Esophagus squamous epithelium (tissue), 5 donors: ENCODE measurements at regions not wholly inside any gene's neighbourhood (a gene's known extent, or its start where the extent isn't known, plus 50 kb on each side); places are given as distances from the start of the nearest gene placed in this dataset.

Experiments
- DNase-seq: peaks from one replicate; lab custom pipeline; 2025; lab: John Stamatoyannopoulos, UW
- H3K27ac ChIP-seq, 4 donors: fragments of 200-600 bp; sonication (generic); one replicate each; pipeline ENCODE4 v1.5.1; 2016 to 2019; ENCODE audit warnings: mild to moderate bottlenecking in 1 of 4
- H3K27me3 ChIP-seq, 4 donors: fragments of 200-600 bp; sonication (generic); 1 replicate in 3 of 4; 2 replicates in 1 of 4; pipeline versions ENCODE4 v1.5.1 to v1.6.0; 2017 to 2021; ENCODE audit warnings: antibody characterized with exemption in 1 of 4
- H3K36me3 ChIP-seq, 3 donors: fragments of 200-600 bp; sonication (generic); one replicate each; pipeline ENCODE4 v1.5.1; 2016 to 2019
- H3K4me1 ChIP-seq, 3 donors: fragments of 200-600 bp; sonication (generic); one replicate each; pipeline ENCODE4 v1.5.1; 2017 to 2019
- H3K4me3 ChIP-seq, 4 donors: fragments of 200-600 bp; sonication (generic); 1 replicate in 3 of 4; 2 replicates in 1 of 4; pipeline ENCODE4 v1.5.1; 2016 to 2019; ENCODE audit warnings: mild to moderate bottlenecking in 2 of 4, moderate library complexity in 1 of 4
- H3K9me3 ChIP-seq, 3 donors: fragments of 200-600 bp; sonication (generic); one replicate each; pipeline ENCODE4 v1.5.1; 2016 to 2019
- POLR2A ChIP-seq, 4 donors: fragments of 450-650 bp; IDR thresholded peaks; one replicate each; pipeline ENCODE4 v1.6.1; 2017; ENCODE audit warnings: antibody characterized with exemption in 4 of 4, mild to moderate bottlenecking in 4 of 4, moderate library complexity in 3 of 4
- WGBS, 2 donors: methylation state at CpG; one replicate each; pipeline ENCODE4 v1.1.5; 2018; 5-methylcytosine and 5-hydroxymethylcytosine counted together
- intact Hi-C: fragments of 100-400 bp; cut with DNase I; formaldehyde crosslinking; loops from one replicate; pipeline ENCODE4 v1.15.0; 2022
- TF ChIP-seq, protein P1 (sequence below), 6 experiments: fragments of 450-650 bp in 4 of 6; fragments of 200-600 bp in 2 of 6; sonication (generic) in 2 of 6; IDR thresholded peaks; one replicate each; pipeline ENCODE4 v1.5.1; 2016 to 2019; ENCODE audit warnings: antibody characterized with exemption in 6 of 6, mild to moderate bottlenecking in 4 of 6, moderate library complexity in 4 of 6
- donor health status: DM: yes; HTN: yes; CAD: no.

DNA sequence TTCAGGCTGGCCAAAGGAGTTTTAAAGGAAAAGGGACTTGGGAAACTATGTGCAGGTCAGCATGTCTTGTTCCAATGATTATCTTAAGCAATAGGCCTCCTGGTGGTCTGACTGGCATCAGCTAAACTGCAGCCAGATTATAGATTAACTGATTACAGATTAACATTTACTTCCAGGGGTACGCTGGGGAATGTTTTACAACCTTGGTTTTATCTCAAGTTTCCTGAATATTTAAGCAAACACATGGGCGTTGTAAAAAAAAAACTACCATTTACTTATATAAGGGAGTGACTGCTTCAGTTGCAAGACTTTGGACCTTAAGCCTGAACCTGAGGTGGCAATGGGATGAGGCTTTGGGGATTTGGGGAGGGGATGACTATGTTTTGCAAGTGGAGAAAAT is 600.6 kb upstream of the B3GALT2 start:
- Histone ChIP-seq H3K4me1 (no peaks in the 10 kb centered on the region), H3K36me3 (no peaks in the 10 kb centered on the region), H3K27me3 (no peaks in the 10 kb centered on the region), H3K27ac (no peak overlapping the region), H3K9me3 (no peaks in the 10 kb centered on the region), H3K4me3 (no peak overlapping the region)
- intact Hi-C loops, result no loop called here
- TF ChIP-seq, protein P1, sequence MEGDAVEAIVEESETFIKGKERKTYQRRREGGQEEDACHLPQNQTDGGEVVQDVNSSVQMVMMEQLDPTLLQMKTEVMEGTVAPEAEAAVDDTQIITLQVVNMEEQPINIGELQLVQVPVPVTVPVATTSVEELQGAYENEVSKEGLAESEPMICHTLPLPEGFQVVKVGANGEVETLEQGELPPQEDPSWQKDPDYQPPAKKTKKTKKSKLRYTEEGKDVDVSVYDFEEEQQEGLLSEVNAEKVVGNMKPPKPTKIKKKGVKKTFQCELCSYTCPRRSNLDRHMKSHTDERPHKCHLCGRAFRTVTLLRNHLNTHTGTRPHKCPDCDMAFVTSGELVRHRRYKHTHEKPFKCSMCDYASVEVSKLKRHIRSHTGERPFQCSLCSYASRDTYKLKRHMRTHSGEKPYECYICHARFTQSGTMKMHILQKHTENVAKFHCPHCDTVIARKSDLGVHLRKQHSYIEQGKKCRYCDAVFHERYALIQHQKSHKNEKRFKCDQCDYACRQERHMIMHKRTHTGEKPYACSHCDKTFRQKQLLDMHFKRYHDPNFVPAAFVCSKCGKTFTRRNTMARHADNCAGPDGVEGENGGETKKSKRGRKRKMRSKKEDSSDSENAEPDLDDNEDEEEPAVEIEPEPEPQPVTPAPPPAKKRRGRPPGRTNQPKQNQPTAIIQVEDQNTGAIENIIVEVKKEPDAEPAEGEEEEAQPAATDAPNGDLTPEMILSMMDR (IDR thresholded peaks at IDR 0.05), result no peak
- TF ChIP-seq POLR2A (IDR thresholded peaks at IDR 0.05), result no peak
- WGBS, 2 donors, result 42 to 60% methylated on average over 2 of the region's 2 CpGs
- DNase-seq, result no peak

DNA sequence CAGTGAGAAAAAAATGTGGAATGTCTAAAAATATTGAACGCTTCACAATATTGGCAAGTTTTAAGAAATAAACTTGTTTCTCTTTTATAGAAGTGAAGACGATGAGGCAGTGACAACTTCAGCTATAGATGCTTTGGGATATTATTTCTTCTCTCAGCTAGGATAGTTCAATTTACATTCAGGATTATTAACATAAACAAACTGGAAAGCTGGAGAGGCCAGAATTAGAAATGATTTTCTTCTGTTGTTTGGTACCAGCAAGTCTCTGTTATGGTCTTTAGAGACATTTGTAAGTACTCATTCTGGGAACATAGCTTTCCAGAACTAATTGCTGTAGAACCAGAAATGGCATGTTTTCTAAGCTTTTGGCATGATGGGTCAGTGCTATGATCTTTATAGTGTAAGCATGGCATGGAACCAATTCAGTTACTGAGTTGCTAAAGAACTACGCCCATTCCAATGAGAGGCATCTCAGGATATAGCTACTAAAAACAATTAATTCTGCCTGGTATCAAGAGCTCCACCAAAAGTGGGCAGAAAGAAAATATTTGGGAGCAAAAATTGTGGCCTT is 599.5 kb upstream of the B3GALT2 start:
- H3K4me1 ChIP-seq, result no peaks in the 10 kb centered on the region
- DNase-seq, result no peak
- no peaks in the 10 kb centered on the region for H3K27me3 ChIP-seq
- intact Hi-C loops, result no loop called here
- H3K27ac ChIP-seq, result peak overlapping the region in 1 of 4 donors; percentile 15
- TF ChIP-seq POLR2A (IDR thresholded peaks at IDR 0.05), result no peak
- TF ChIP-seq, protein P1 (IDR thresholded peaks at IDR 0.05), result no peak
- no peaks in the 10 kb centered on the region for H3K9me3 ChIP-seq
- no peak overlapping the region for H3K4me3 ChIP-seq
- no peaks in the 10 kb centered on the region for H3K36me3 ChIP-seq
- WGBS, 2 donors, result 59 to 79% methylated on average over 3 of the region's 3 CpGs

DNA sequence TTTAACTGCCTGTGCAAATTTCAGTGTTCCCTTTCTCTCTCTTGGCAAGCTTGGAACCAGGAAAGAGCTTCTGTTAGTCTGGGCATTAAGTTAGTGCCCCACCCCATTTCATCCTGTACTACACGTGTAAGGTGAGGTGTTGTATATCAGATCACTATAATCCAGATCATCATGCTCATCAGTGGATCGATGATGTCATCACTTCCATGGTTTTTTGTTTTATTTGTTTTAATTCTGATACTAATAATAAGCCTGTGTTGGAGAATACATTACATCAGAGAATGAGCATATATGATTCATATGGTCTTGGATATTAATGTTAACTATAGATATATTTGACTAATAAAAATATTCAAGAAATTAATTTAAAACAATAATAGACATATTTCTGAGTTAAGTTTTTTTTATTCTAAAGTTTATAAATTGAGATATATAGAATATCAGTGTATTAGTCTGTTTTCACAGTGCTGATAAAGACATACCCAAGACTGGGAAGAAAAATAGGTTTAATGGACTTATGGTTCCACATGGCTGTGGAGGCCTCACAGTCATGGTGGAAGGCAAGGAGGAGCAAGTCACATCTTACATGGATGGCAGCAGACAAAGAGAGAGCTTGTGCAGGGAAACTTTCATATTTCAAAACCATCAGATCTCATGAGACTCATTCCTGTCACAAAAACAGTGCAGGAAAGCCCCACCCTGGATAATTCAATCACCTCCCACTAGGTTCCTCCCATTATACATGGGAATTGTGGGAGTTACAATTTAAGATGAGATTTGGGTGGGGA is 588.3 kb upstream of the B3GALT2 start:
- Histone ChIP-seq H3K36me3 (no peaks in the 10 kb centered on the region), H3K27me3 (peaks cover 0 to 3% (median 0%) of the 10 kb centered on the region in 4 donors), H3K4me3 (no peak overlapping the region), H3K27ac (no peak overlapping the region), H3K9me3 (no peaks in the 10 kb centered on the region), H3K4me1 (no peaks in the 10 kb centered on the region)
- no peak for DNase-seq
- intact Hi-C loops, result no loop called here
- TF ChIP-seq, protein P1 (IDR thresholded peaks at IDR 0.05), result no peak
- TF ChIP-seq POLR2A (IDR thresholded peaks at IDR 0.05), result no peak
- WGBS, 2 donors, result 79 to 84% methylated on average over 2 of the region's 2 CpGs

DNA sequence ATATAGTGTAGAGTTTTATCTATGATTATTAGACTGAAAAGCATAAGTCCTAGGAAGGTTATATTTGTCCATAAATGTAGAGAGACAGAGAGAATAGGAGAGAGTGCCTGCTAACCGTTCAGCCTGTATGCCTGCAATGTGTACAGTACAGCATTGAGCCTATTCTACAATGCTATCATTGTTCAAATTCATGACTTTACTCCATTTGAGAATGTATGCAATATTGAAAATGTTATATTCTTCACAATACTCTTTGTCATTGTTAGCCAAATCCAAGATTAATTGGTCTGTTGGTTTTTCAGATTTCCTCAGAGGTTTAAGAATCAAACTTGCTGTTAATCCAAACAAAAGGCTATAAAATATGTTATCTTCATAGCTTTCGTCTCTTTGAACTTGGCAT is 585.2 kb upstream of the B3GALT2 start:
- WGBS, 2 donors, result 46 to 52% methylated on average over 2 of the region's 2 CpGs

DNA sequence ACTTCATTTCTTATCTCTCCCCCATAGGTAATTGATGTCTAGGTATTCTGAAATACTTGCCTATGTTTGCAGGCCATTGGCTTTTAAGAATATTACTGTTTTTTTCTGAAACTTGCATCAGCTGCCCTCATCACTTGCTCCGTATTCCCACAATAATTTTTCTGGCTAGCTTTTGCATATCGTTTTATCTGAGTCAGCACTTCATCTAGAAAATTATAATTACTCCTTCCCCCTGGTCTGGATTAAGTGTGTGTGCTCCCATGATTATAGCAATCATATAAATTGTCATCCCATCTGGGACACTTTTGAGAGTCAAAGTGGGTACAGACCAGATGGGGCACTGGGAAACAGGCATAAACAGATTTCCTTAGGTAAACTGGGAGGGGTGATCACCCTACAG is 583.2 kb upstream of the B3GALT2 start:
- no peaks in the 10 kb centered on the region for H3K9me3 ChIP-seq
- 82 to 86% methylated on average over 2 of the region's 2 CpGs for WGBS, 2 donors

More for the DNA sequence above, 585.2 kb upstream of the B3GALT2 start:
- Histone ChIP-seq H3K4me3 (no peak overlapping the region), H3K9me3 (no peaks in the 10 kb centered on the region), H3K27ac (no peak overlapping the region), H3K27me3 (peaks cover 0 to 3% (median 0%) of the 10 kb centered on the region in 4 donors), H3K36me3 (no peaks in the 10 kb centered on the region), H3K4me1 (no peaks in the 10 kb centered on the region)
- DNase-seq, result no peak
- TF ChIP-seq, protein P1 (IDR thresholded peaks at IDR 0.05), result no peak
- TF ChIP-seq POLR2A (IDR thresholded peaks at IDR 0.05), result no peak
- intact Hi-C loops, result no loop called here

More for the DNA sequence above, 583.2 kb upstream of the B3GALT2 start:
- no peak for TF ChIP-seq POLR2A (IDR thresholded peaks at IDR 0.05)
- TF ChIP-seq, protein P1 (IDR thresholded peaks at IDR 0.05), result no peak
- DNase-seq, result no peak
- H3K4me1 ChIP-seq, result no peaks in the 10 kb centered on the region
- no peak overlapping the region for H3K4me3 ChIP-seq
- intact Hi-C loops, result no loop called here
- H3K27me3 ChIP-seq, result peaks cover 0 to 3% (median 0%) of the 10 kb centered on the region in 4 donors
- H3K36me3 ChIP-seq, result no peaks in the 10 kb centered on the region
- no peak overlapping the region for H3K27ac ChIP-seq
